Right hindlimb (tissue), 1 donor: ENCODE measurements at regions not wholly inside any gene's neighbourhood (a gene's known extent, or its start where the extent isn't known, plus 50 kb on each side); places are given as distances from the start of the nearest gene placed in this dataset.
"Not testable (repeated sequence)": the region's sequence is repeated elsewhere in the genome, so short reads cannot be mapped to it uniquely, and the experiment has no call there.

Experiments
- DNase-seq: peaks from one replicate; pipeline ENCODE4 v3.0.0-alpha.2; 2018

DNA sequence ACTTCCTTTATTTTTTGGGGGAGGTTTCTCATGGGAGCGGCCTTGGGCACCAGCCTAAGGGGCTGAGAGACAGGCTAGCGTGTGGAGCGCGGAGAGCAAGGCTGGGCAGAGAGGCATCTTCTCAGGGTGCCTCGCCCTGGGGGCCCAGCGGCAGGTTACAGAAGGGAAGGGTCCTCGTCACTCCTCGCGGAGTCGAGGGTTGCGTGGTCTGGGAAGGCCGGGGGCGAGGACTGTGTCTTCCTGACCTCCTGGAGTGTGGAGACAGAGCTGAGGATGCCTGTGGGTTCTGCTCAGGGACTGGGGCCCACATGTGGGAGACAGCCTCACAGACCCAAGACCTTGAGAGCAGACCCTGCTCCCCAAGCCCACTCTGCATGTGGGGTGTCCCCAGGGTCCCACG is 79.6 kb upstream of the LRPAP1 start:
- no peak for DNase-seq

- not testable (repeated sequence) for DNase-seq
Observed at GRCh38 chr4:3610851-3611250, 78.6 kb upstream of the LRPAP1 start.

DNA sequence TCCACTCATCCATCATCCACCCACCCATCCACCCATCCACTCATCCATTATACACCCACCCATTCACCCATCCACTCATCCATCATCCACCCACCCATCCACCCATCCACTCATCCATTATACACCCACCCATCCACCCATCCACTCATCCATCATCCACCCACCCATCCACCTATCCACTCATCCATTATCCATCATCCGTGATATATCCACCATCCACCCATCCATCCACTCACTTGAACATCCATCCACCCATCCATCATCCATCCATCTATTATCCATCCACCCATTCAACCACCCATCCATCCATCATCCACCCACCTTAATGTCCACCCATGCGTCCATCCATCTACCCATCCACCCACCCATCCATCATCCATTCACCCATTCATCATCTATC is 77.7 kb upstream of the LRPAP1 start:
- not testable (repeated sequence) for DNase-seq

DNA sequence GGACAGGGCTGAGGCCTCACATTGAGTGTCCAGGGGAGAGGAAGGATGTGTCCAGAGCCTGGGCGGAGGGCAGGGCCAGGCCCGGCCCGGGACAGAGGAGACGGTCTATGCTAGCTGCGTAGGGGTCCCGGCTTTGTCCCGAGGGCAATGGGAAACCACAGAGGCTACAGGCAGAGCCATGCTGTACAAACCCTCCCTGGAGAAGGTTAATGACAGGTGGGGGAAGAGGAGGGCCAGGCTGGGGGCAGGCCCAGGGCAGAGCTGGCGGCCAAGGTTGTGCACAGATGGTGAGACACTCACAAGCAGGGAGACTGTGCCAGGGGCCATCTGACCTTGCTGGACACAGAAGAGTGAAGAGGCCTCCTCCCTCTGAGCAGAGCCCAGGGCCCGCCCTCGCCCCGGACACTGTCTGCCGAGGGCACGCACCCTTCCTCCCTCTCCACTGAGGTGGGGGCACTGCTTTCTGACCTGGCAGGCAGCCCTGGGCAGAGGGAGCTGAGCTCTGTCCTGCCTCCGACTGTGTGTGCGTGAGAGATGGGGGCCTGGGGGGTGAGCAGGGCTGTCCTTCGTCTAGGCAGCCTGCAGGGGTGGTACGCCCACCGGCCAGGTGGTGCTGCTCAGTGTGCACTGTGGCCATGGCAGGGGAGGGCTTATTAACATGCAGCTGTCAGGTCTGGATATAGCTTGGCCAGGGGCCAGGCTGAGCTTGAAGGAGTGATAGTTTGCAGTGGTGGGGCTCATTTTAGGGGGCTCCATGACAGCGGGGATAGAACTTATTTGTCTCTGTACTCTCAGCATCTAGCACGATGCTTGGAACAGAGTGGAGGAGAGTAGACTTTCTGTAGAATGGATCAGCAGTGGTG is 75.7 kb upstream of the LRPAP1 start:
- DNase-seq = peak; percentile 65

- DNase-seq = not testable (repeated sequence)
Observed at GRCh38 chr4:3606850-3607249, 74.6 kb upstream of the LRPAP1 start.

GRCh38 chr4:3606271-3606670 is 74.0 kb upstream of the LRPAP1 start:
- DNase-seq = not testable (repeated sequence)

GRCh38 chr4:3605491-3605890 is 73.3 kb upstream of the LRPAP1 start:
- no peak for DNase-seq

DNA sequence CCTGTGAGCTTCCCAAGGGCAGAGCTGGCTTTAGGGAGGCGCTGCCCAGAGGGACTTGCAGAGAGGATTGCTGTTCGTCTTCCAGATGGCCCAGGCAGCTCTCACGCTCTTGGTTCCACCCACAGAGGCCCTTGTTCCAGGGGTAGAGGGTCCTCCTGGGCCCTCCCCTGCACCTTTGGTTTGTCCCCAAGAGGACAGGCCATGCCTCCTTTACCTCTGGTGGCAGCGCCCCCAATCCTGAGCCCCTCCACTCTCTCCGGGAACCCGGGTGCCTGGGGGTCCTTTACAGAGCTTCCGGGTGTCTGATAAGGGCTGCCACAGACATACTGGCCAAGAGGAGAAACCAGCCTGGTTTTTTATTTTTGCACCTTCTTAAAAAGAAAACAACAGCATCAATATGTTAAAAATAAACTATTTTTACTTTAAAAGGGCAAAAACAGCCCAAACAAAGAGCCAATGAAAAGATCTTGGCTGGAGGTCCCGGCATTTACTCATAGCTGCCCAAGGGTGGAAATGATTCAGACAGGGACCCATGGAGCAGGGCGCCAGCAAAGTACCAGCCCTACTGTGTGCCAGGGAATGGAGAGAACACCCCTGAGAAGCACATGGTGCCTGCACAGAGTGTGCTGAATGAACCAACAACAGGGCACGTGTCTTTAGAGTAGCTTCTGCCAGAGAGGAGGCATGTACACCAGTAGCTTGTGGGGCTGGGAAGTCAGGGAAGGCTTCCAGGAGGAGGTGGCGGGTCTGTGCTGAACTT is 70.8 kb upstream of the LRPAP1 start:
- not testable (repeated sequence) for DNase-seq

DNA sequence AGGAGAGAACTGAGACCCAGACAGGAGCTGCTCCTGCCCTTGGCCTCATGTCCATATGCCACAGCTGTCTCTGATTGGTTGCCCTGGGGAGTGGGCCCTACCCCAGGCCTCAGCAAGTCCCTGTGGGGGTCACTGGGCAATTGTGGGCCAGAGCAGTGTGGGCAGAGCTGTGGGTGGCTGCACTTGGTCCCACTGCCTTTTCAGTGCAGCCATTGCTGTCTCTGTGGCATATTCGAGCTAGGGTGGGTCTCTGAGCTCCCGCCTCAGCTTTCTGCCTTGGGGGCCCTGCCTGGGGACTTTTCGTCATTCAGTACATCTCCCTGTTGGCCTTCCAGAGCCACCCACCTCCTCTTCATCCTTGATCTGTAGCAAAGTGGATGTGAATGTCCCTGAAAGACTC is 69.8 kb upstream of the LRPAP1 start:
- DNase-seq = no peak

GRCh38 chr4:3601108-3601690 is 69.0 kb upstream of the LRPAP1 start:
- DNase-seq = not testable (repeated sequence)

GRCh38 chr4:3599951-3600350 is 67.7 kb upstream of the LRPAP1 start:
- DNase-seq = no peak

DNA sequence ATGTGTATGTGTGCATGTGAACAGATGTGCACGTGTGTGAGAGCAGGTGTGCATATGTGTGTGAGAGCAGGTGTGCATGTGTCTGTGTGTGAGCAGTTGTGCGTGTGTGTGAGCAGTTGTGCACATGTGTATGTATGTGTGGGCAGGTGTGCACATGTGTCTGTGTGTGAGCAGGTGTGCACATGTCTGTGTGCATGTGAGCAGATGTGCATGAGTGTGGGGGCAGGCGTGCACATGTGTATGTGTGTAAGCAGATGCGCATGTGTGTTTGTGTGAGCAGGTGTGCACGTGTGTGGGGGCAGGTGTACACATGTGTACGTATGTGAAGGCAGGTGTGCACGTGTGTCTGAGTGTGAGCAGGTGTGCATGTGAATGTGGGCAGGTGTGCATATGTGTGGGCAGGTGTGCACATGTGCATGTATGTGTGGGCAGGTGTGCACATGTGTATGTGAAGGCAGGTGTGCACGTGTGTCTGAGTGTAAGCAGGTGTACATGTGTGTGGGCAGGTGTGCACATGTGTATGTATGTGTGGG is 66.5 kb upstream of the LRPAP1 start:
- no peak for DNase-seq

GRCh38 chr4:3597896-3598505 is 65.8 kb upstream of the LRPAP1 start:
- DNase-seq = not testable (repeated sequence)

GRCh38 chr4:3596957-3597733 is 64.9 kb upstream of the LRPAP1 start:
- not testable (repeated sequence) for DNase-seq

DNA sequence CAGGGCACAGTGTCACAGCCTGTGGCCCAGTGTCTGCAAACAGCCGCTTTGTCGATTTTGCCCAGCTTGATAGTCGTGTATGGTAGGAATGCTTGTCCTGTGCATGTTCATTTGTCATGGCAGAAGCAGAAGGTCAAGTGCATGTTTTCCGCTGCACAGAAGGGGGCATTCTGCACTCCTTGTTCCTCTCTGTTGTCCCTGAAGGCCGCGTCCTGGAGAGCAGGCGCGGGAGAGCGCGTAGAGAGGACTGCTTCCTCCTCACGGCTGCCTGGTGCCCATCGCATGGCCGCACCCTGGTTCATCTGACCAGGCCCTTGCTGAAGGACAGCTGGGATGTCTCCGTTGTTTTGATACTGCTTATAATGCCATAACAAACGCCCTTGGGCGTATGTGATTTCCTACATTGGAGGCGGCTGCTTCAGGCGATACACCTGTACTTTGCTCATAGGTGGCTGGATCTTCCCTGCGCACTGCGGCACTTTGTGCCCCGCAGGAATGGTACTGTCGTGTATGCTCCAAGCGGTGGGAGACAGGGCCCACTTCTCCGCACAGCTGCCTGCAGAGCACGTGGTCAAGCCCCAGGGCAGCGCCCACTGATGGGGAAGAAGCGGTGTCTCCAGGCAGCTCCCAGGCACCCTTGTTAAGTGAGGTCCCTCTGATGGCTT is 63.5 kb upstream of the LRPAP1 start:
- not testable (repeated sequence) for DNase-seq

DNA sequence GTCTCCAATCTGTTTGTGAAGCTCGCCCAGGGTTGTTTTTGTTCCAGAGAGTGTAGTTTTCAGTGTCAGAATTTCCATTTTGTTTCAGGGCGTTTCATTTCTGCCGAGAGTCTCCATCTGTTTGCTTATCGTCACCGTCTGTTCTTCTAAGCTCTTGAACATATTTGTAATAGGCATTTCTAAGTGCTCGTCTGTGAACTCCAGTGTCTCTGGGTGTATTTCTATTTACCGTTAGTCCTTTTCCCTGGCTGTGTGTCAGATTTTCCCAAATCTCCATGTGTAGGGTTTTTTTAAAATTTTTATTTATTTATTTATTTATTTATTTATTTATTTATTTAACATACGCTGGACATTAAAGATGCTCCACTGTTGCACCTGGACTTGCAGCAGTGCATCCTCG is 62.5 kb upstream of the LRPAP1 start:
- DNase-seq = not testable (repeated sequence)

DNA sequence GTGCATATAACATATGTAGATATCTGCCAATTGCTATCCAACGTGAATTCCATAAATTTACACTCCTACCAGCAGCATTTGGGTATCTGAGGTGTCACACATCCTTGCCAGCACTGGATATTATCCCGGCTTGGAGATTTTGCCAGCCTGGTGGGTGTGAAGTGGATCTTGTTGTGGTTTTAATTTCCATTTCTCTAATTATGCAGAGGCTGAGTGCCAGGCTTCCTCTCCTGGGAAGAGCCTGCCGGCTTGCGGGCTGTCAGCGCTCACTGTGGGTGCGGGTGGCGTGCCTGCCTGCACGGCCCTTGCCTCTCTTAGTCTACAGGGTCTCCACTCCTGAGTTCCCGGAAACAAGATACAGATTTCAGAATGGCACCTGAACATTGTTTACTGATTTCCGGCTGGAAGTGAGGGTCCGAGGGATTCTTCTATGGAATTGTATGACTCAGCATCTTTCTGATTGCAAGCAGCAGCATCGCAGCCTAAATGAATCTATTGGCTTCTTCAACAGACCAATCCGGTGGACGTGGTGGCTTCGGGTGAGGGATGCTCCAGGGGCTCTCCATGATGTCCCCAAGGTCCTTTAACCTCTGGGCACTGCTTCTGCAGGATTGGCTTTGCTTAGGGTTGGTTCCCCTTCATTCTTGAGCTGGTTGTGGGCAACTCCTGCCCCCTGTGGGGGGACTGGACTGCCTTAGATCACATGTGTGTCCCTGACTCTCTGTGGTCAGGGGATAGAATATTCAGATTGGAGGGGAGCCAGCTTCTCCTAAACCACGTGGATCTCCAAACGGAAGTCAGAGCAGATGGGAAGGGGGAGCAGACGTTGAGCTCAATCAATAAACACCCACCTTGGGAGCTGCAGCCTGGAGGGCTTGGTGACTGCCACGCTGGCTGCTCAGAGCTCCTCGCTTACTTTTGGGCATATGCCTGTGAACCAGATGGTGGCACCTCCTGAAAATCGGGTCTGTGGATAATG is 58.0 kb upstream of the LRPAP1 start:
- DNase-seq = not testable (repeated sequence)

GRCh38 chr4:3589379-3589778 is 57.2 kb upstream of the LRPAP1 start:
- DNase-seq = not testable (repeated sequence)

DNA sequence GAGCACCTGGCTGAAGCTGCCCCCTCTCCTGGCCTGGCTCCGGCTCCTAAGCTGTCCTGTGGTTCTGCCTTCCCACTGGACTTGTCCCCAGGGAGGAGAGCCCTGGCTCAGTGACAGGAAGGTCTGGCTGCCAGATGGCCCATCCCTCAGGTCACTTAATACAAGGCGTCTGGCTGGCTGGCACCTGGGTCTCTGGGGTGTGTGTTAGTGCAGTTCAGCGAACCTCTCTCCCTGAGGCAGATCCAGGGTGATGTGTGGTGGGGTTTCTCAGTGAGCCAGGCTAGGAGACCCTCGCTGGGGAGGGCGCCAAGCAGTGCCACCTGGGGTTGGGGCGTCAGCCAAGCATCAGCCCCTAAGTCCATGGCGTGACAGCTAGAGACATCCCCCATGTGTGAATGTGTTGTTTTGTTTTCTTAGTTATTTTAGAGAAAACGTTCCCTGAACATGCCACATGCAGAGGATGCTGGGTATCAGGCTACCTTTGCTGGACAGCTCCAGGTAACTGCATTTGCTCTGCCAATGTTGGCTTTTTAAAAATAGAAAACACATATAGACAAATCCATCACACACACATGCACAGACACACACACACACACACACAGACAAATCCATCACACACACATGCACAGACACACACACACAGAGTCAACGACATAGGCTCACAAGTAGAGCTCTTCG is 56.4 kb upstream of the LRPAP1 start:
- not testable (repeated sequence) for DNase-seq

GRCh38 chr4:3586596-3586995 is 54.4 kb upstream of the LRPAP1 start:
- DNase-seq = not testable (repeated sequence)
